ENCODE measurements at regions not wholly inside any gene's neighbourhood (a gene's known extent, or its start where the extent isn't known, plus 50 kb on each side); places are given as distances from the start of the nearest gene placed in this dataset.

GRCh38 chr5:6218517-6218916, 159.8 kb downstream of the MED10 start:
- intact Hi-C loops (cut with DNase I), result no loop called here
- 50 to 57% methylated on average over 6 of the region's 6 CpGs for WGBS, 2 donors
- H3K4me3 ChIP-seq, result no peak overlapping the region
- no peak for ATAC-seq
- no peaks in the 10 kb centered on the region for H3K4me1 ChIP-seq
- TF ChIP-seq, protein P1, sequence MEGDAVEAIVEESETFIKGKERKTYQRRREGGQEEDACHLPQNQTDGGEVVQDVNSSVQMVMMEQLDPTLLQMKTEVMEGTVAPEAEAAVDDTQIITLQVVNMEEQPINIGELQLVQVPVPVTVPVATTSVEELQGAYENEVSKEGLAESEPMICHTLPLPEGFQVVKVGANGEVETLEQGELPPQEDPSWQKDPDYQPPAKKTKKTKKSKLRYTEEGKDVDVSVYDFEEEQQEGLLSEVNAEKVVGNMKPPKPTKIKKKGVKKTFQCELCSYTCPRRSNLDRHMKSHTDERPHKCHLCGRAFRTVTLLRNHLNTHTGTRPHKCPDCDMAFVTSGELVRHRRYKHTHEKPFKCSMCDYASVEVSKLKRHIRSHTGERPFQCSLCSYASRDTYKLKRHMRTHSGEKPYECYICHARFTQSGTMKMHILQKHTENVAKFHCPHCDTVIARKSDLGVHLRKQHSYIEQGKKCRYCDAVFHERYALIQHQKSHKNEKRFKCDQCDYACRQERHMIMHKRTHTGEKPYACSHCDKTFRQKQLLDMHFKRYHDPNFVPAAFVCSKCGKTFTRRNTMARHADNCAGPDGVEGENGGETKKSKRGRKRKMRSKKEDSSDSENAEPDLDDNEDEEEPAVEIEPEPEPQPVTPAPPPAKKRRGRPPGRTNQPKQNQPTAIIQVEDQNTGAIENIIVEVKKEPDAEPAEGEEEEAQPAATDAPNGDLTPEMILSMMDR (IDR thresholded peaks at IDR 0.05), result no peak
- no peaks in the 10 kb centered on the region for H3K36me3 ChIP-seq
- no peak for DNase-seq
- H3K27me3 ChIP-seq, result no peaks in the 10 kb centered on the region
- H3K9me3 ChIP-seq, result no peaks in the 10 kb centered on the region
- no peak overlapping the region for H3K27ac ChIP-seq
- FAIRE-seq, result no peak

DNA sequence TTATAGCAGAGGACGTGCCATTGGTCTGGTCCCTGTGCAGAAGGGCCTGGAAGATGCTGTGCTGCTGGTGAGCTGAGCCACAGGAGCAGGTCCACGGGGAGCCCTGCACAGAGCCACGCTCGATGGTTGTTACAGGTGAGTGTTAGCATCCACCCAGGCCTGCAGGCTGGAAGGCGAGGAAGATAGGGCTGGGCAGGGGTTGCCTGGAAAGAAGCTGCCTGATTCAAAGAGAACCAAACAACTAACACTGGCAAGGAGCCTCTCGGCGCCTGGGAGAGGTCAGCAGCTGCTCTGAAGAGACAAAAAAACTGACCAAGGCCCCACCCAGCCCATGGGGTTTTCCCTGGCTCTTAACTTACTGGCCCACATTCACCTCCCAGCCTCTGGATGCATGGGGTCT, 160.2 kb downstream of the MED10 start:
- no peak for DNase-seq
- intact Hi-C loops (cut with DNase I), result no loop called here
- ATAC-seq, result no peak
- TF ChIP-seq, protein P1 (IDR thresholded peaks at IDR 0.05), result no peak
- 64 to 73% methylated on average over 7 of the region's 7 CpGs for WGBS, 2 donors
- no peak for FAIRE-seq
- Histone ChIP-seq H3K27ac (no peak overlapping the region), H3K9me3 (no peaks in the 10 kb centered on the region), H3K36me3 (no peaks in the 10 kb centered on the region), H3K4me3 (no peak overlapping the region), H3K27me3 (no peaks in the 10 kb centered on the region), H3K4me1 (no peaks in the 10 kb centered on the region)

GRCh38 chr5:6216471-6217075, 161.8 kb downstream of the MED10 start:
- H3K4me3 ChIP-seq, result no peak overlapping the region
- DNase-seq, result no peak
- H3K36me3 ChIP-seq, result no peaks in the 10 kb centered on the region
- intact Hi-C loops (cut with DNase I), result no loop called here
- 69 to 73% methylated on average over 9 of the region's 9 CpGs for WGBS, 2 donors
- no peak overlapping the region for H3K27ac ChIP-seq
- no peaks in the 10 kb centered on the region for H3K27me3 ChIP-seq
- no peak for ATAC-seq
- no peaks in the 10 kb centered on the region for H3K9me3 ChIP-seq
- FAIRE-seq, result no peak
- no peaks in the 10 kb centered on the region for H3K4me1 ChIP-seq
- TF ChIP-seq, protein P1 (IDR thresholded peaks at IDR 0.05), result no peak

DNA sequence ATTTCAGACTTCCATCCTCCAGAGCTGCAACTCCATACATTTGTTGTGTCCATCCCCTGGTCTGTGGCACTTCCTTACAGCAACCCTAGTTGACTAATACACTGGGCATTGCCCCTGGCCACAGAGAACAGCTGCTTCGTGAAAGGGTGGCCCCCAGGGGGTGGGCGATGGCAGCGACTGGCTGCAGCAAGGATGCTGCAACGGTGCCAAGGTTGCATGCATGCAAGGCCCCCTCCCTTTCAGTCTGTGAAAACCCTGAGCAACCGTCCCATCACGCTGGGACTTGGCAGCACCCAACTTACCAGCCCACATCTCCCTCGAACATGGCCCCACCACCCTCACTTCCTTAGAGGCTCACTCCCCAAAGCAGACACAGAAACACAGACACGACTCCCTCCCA, 162.5 kb downstream of the MED10 start:
- no peak overlapping the region for H3K27ac ChIP-seq
- FAIRE-seq (no peak), ATAC-seq (no peak), DNase-seq (no peak)
- H3K36me3 ChIP-seq, result no peaks in the 10 kb centered on the region
- intact Hi-C loops (cut with DNase I), result no loop called here
- TF ChIP-seq, protein P1 (IDR thresholded peaks at IDR 0.05), result no peak
- H3K9me3 ChIP-seq, result no peaks in the 10 kb centered on the region
- no peaks in the 10 kb centered on the region for H3K27me3 ChIP-seq
- WGBS, 2 donors, result 68 to 75% methylated on average over 8 of the region's 8 CpGs
- no peaks in the 10 kb centered on the region for H3K4me1 ChIP-seq
- no peak overlapping the region for H3K4me3 ChIP-seq

GRCh38 chr5:6212244-6212643, 166.1 kb downstream of the MED10 start:
- no peaks in the 10 kb centered on the region for H3K9me3 ChIP-seq
- no peak for FAIRE-seq
- no peak overlapping the region for H3K4me3 ChIP-seq
- TF ChIP-seq, protein P1 (IDR thresholded peaks at IDR 0.05), result no peak
- H3K4me1 ChIP-seq, result no peaks in the 10 kb centered on the region
- DNase-seq, result no peak
- H3K27me3 ChIP-seq, result no peaks in the 10 kb centered on the region
- no peak for ATAC-seq
- H3K27ac ChIP-seq, result no peak overlapping the region
- WGBS, 2 donors, result 34 to 73% methylated on average over 1 of the region's 1 CpG
- no peaks in the 10 kb centered on the region for H3K36me3 ChIP-seq
- intact Hi-C loops (cut with DNase I), result no loop called here
